BJ (cell line): ENCODE measurements at regions not wholly inside any gene's neighbourhood (a gene's known extent, or its start where the extent isn't known, plus 50 kb on each side); places are given as distances from the start of the nearest gene placed in this dataset.

Experiments
- CTCF ChIA-PET: fragments of 350-600 bp; formaldehyde crosslinking; extraction: SDS; loops from one replicate; lab custom pipeline; 2021; ENCODE audit warnings: antibody characterized with exemption, inconsistent platforms; lab: Yijun Ruan, JAX
- POLR2A ChIA-PET: fragments of 300-600 bp; sonication (Branson Sonifier 250); formaldehyde crosslinking; extraction: SDS; loops from one replicate; lab custom pipeline; 2021; ENCODE audit warnings: antibody characterized with exemption; lab: Charles Lee
- DNase-seq: peaks from one replicate; pipeline ENCODE4 v3.0.0-alpha.2; 2011; ENCODE audit warnings: low read depth
- H3K27me3 ChIP-seq: 2 replicates; pipeline ENCODE4 v1.6.0; 2011; ENCODE audit warnings: low read length; ENCODE audit not compliant: control insufficient read depth, insufficient read depth
- H3K36me3 ChIP-seq: 2 replicates; pipeline ENCODE4 v1.5.1; 2011; ENCODE audit warnings: low read length; ENCODE audit not compliant: control insufficient read depth, insufficient read depth
- H3K4me3 ChIP-seq: 2 replicates; pipeline ENCODE4 v1.5.1; 2011; ENCODE audit warnings: low read depth, mild to moderate bottlenecking, control low read depth, low read length
- CTCF ChIP-seq: IDR thresholded peaks from 2 replicates; pipeline ENCODE4 v1.5.1; 2011; ENCODE audit warnings: low read depth, mild to moderate bottlenecking, control low read depth, inconsistent platforms, low read length, moderate library complexity; ENCODE audit not compliant: insufficient read depth

- Histone ChIP-seq H3K36me3 (no peaks in the 10 kb centered on the region), H3K27me3 (no peaks in the 10 kb centered on the region), H3K4me3 (no peak overlapping the region)
- CTCF ChIA-PET: interaction anchor here (0.8 kb wide), 1 partner anchor 20 kb away, joined by 3 read pairs; no protein-coding TSS in a partner anchor
- DNase-seq: no peak
- POLR2A ChIA-PET: no interaction called here
- TF ChIP-seq CTCF: no peak
Measured at GRCh38 chr6:72547020-72547419, 74.8 kb upstream of the KCNQ5 start.

GRCh38 chr6:72551470-72551869 lies 70.4 kb upstream of the KCNQ5 start:
- POLR2A ChIA-PET: no interaction called here
- CTCF ChIA-PET: no interaction called here

GRCh38 chr6:72552938-72553337 lies 68.9 kb upstream of the KCNQ5 start:
- no peaks in the 10 kb centered on the region for H3K27me3 ChIP-seq
- H3K4me3 ChIP-seq: no peak overlapping the region
- no peak for TF ChIP-seq CTCF
- ChIA-PET CTCF (interaction anchor here (0.7 to 1.6 kb wide), 4 partner anchors 10 to 136 kb away, joined by 3 to 4 read pairs (median 3); no protein-coding TSS in a partner anchor), POLR2A (no interaction called here)
- H3K36me3 ChIP-seq: no peaks in the 10 kb centered on the region
- peak; percentile 22 for DNase-seq

More at GRCh38 chr6:72551470-72551869, 70.4 kb upstream of the KCNQ5 start:
- no peak for TF ChIP-seq CTCF
- Histone ChIP-seq H3K4me3 (no peak overlapping the region), H3K27me3 (no peaks in the 10 kb centered on the region), H3K36me3 (no peaks in the 10 kb centered on the region)
- DNase-seq: no peak

GRCh38 chr6:72553531-72554511 lies 68.0 kb upstream of the KCNQ5 start:
- H3K36me3 ChIP-seq: no peaks in the 10 kb centered on the region
- peak; percentile 80 for DNase-seq
- no peak for TF ChIP-seq CTCF
- H3K4me3 ChIP-seq: no peak overlapping the region
- POLR2A ChIA-PET: no interaction called here
- no peaks in the 10 kb centered on the region for H3K27me3 ChIP-seq
- CTCF ChIA-PET: interaction anchor here (0.6 to 1.9 kb wide), 7 partner anchors 11 to 1206 kb away, joined by 3 to 4 read pairs (median 3); no protein-coding TSS in a partner anchor

- Histone ChIP-seq H3K36me3 (no peaks in the 10 kb centered on the region), H3K27me3 (no peaks in the 10 kb centered on the region), H3K4me3 (no peak overlapping the region)
- POLR2A ChIA-PET: no interaction called here
- no peak for DNase-seq
- no peak for TF ChIP-seq CTCF
- CTCF ChIA-PET: interaction anchor here (0.6 to 1.9 kb wide), 3 partner anchors 12 to 1205 kb away, joined by 3 to 4 read pairs (median 4); no protein-coding TSS in a partner anchor
Measured at GRCh38 chr6:72554761-72555221, 67.1 kb upstream of the KCNQ5 start.
